Body of pancreas (tissue), 4 donors: ENCODE measurements at regions not wholly inside any gene's neighbourhood (a gene's known extent, or its start where the extent isn't known, plus 50 kb on each side); places are given as distances from the start of the nearest gene placed in this dataset.

ENCODE experiments used
- CTCF ChIP-seq, 7 experiments: fragments of 450-650 bp in 4 of 7; fragments of 200-600 bp in 3 of 7; sonication (generic) in 3 of 7; IDR thresholded peaks; one replicate each; pipeline ENCODE4 v1.5.1; 2016 to 2019; ENCODE audit warnings: antibody characterized with exemption in 7 of 7
- POLR2A ChIP-seq, 3 donors: fragments of 450-650 bp; IDR thresholded peaks; one replicate each; pipeline ENCODE4 v1.6.1; 2016; ENCODE audit warnings: antibody characterized with exemption in 3 of 3, mild to moderate bottlenecking in 2 of 3

GRCh38 chr5:10162468-10162867 lies 87.2 kb downstream of the ATPSCKMT start:
- TF ChIP-seq POLR2A (IDR thresholded peaks at IDR 0.05) (no peak), CTCF (IDR thresholded peaks at IDR 0.05) (no peak)
